GM19467 (cell line): ENCODE measurements at regions not wholly inside any gene's neighbourhood (a gene's known extent, or its start where the extent isn't known, plus 50 kb on each side); places are given as distances from the start of the nearest gene placed in this dataset.
"Not testable (repeated sequence)": the region's sequence is repeated elsewhere in the genome, so short reads cannot be mapped to it uniquely, and the experiment has no call there.

Experiments
- ATAC-seq: cut with Tn5 transposase; IDR thresholded peaks from one replicate; pipeline ENCODE4 v1.9.1; 2021; ENCODE audit warnings: mild to moderate bottlenecking, moderate library complexity; ENCODE audit not compliant: unreplicated experiment

GRCh38 chr6:91052473-91053450, 465.9 kb upstream of the MAP3K7 start:
- not testable (repeated sequence) for ATAC-seq

DNA sequence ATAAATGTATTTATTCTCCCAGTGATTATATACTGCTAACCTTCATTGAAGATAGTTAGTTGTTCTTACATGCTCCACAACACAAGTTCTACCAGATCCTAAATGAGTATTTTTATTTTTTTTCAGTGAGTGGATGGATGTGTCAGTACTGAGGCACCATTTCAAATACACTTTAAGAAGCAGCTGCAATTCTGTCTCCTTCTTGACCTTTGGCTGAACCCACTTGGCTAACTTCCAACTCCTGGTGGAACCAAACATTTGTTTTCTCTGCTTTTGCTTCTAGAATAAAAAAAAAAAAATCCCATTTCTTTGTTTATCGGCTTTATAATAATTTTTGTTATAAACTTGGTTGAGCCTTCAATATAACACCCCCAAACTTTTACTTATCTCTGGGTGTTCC, 458.3 kb upstream of the MAP3K7 start:
- no peak for ATAC-seq

- ATAC-seq = no peak
These were observed 456.9 kb upstream of the MAP3K7 start for GRCh38 chr6:91043751-91044150.

DNA sequence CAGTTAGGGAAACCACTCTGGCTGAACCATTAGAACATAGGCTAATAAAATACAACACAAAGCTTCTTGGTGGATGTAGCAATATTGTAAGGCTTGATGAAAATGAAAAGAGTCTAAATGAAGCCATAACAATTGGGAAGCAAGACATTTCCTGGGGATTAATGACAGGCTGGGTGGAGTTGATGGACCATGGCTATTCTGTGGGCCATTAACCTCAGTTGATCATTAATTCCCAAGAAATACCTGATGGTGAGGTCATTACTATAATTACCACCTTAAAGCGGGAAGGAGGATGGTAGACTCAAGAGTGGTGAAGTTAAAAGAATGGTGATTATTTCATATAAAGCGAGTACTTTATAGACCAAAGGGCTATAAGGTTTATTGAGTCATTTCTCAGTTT, 455.8 kb upstream of the MAP3K7 start:
- no peak for ATAC-seq

DNA sequence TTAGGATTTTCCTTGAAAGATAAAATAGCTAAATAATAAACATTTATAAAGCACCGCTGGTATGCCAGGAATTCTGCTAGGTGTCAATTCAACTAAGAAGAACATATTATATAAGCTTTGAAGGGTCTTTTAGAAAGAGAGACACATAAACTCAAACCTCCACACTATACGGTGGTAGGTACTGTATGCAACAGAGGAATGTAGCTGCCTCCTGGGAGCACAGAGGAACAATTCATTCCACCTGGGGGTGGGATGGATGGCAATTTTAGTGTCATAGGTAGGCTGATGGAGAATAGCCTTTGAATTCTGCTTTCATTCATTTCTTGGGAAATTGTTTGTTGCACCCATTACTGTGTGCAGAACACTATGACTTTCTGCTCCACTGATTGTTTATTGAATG, 447.1 kb upstream of the MAP3K7 start:
- ATAC-seq = no peak

- no peak for ATAC-seq
These were observed 444.7 kb upstream of the MAP3K7 start for GRCh38 chr6:91031581-91031980.

- no peak for ATAC-seq
These were observed 442.3 kb upstream of the MAP3K7 start for GRCh38 chr6:91029211-91029610.

GRCh38 chr6:91023529-91023928, 436.7 kb upstream of the MAP3K7 start:
- no peak for ATAC-seq

DNA sequence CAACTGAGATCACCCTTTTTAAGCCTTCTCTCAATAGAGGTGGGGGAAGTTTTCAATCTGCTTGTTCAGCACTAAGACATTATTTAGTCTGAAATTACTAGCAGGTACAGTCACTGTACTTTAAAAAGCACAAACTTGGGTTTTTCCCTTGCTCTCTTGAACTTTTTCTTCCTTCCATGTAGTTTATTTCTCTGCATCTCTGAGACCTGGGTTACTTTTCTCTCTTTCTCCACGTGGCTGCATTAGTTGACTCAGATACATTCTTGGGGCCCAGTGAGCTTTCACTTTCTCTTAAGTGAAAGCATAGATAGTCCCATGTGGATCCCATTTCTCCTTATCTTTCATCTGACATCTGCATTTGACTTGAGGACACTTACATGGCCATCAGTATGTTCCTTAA, 433.9 kb upstream of the MAP3K7 start:
- no peak for ATAC-seq

DNA sequence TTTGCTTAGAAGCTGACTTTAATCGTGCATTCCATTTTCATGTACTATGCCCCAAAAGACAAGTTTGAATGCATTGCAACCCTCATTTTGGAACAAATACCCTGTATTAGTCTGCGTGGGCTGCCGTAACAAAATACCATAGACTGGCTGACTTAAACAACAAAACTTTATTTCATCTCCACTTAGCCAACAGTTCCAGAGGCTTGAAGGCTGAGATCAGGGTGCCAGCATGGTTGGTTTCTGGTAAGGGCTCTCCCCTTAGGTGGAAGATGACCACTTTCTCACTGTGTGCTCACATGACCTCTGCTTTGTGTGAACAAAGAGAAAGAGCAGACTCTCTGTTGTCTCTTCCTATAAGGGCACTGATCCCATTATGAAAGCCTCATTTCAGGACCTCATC, 431.7 kb upstream of the MAP3K7 start:
- ATAC-seq = no peak

- no peak for ATAC-seq
These were observed 426.6 kb upstream of the MAP3K7 start for GRCh38 chr6:91013511-91013910.

GRCh38 chr6:90997076-90997475, 410.2 kb upstream of the MAP3K7 start:
- ATAC-seq = no peak

GRCh38 chr6:90993770-90994169, 406.9 kb upstream of the MAP3K7 start:
- no peak for ATAC-seq

DNA sequence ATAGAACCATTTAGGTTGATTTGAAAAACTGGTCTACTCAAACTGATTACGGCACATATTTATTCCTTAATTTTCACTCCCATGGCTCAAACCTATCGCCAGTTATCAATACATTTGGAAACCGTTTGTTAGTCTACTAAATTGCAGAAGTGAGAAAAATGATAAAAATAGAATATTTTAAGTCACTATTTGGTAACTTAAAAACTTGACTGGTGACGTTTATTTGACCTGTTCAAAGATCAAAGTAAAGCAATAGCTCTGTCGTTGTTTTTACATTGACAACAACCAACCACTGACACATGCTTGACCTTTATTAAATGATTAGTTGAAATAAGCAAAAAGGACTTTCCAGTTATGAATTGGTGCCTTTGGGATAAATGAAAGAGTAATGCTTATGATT, 402.9 kb upstream of the MAP3K7 start:
- no peak for ATAC-seq

GRCh38 chr6:90984066-90984465, 397.2 kb upstream of the MAP3K7 start:
- no peak for ATAC-seq

DNA sequence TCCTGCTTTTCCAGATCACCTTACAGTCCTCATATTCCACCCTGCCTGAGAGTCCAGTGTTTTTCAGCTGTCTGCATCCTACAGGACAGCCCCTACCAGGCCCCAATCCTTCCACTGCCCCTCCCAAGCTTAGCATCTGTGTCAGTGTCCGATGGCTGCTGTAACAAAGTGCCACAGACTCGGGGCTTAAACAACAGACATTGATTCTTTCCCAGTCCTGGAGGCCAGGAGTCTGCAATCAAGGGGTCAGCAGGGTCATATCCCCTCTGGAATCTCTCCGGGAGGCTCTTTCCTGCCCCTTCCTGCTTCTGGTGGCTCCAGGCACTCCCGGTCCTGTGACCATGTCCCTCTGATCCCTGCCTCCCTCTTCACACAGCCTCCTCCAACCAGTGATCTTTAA, 396.6 kb upstream of the MAP3K7 start:
- no peak for ATAC-seq

DNA sequence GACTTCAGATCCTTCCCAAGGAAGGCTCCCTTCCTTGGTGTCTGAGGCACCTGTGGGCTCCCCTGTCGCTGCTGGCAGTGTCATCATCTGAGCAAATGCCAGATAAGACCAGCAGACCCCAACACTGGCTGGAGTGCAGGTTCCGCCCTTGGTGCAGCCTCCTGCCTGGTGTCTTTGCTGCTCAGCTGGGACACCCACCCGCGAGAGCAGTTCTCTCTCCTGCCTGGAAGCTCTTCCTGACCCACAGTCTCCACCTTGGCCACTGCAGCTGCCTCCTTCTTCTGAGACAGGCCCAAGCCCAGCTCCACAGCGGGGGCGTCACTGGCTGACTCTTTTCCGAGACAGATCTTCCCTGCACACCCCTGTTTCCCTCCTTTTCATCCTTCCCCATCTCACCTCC, 395.7 kb upstream of the MAP3K7 start:
- no peak for ATAC-seq

- ATAC-seq = no peak
These were observed 395.2 kb upstream of the MAP3K7 start for GRCh38 chr6:90982051-90982450.

DNA sequence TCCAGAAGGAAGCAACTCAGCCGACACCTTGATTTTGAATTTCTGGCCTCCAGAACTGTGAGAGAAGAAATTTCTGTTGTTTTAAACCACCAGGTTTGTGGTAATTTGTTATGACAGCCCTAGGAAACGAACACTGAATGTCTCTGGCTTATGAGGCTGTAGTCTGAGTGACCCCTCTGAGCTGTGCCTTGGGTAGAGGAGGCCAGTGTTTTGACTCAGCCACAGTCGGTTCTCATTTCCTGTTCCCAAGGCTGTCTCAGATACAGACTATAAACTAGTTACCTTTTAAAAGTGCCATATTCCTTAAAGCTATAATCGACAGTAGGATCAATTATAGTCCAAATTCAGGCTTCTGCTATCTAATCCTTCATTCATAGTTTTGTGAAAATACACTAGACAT, 391.2 kb upstream of the MAP3K7 start:
- ATAC-seq = no peak

DNA sequence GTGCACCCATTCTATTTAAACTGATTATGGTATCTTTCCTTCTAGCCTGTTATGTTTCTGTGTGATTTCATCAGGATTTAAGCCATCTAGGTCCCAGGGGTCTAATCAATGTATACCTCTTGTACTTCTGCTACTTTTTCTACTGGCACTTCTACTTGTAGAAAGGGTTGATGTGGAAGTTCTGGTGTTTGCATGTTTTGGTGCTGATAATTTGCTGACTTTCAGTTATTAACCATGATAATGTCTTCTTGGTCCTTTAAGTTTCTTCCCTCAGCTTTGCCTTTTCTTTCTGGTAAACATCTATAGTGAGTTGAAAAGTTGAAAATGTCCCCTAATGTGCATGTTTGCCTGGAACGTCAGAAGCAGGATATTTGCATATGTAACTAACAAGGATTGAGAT, 390.6 kb upstream of the MAP3K7 start:
- ATAC-seq = no peak

DNA sequence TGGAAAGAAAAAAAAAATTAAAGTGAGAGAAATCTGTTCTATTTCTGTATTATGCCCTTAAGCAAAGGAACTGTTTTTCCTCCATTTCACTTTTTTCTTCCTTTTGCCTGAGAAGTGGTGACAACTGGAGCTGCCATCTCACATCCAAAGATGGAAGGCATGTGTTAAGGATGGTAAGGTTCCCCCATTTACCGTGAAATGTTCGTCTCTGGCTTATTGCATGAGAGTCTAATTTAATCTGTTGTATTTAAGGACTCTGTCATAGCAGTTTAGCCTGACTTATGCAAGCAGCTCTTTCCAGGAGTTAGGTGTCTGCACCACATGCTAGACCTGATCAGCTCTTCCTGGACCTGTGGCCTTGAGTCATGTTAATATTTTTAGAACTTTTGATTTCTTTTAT, 389.5 kb upstream of the MAP3K7 start:
- no peak for ATAC-seq

DNA sequence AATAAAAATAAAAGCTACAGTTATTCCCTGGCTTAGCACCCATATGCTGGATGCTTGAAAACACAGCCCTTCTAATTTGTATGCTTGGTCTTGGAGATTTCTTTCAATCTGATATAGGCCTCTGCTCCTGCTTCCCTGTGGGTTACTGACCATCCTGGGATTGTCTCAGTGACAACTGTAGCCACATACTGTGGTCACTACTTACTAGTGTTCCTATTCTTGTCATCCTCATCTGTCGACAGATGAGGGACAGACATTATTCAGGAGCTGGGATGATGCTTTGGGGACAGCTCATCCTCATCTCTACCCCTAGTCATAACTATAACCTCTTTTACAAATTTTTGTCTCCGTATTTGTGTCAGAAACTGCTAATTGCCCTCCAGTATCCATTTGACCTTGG, 388.9 kb upstream of the MAP3K7 start:
- ATAC-seq = no peak

DNA sequence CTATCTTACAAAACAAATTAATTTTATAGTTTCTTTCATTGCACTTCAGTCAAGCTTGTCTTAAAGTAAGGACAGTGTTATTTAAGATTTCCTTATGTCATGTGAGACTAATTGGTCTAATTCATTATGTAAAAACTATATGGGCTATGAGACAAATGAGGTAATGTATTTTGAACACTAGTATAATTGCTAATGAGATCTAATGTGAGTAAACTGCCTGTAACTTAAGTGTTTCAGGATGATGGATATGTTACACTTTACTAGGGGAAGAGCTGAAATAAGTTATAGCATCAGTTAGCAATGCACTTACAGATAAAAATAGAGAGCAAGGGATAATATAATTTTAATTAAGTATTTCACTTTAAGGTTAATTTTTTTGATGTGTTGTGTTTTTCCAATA, 386.3 kb upstream of the MAP3K7 start:
- ATAC-seq = no peak
